GM12878 (cell line): ENCODE measurements at regions not wholly inside any gene's neighbourhood (a gene's known extent, or its start where the extent isn't known, plus 50 kb on each side); places are given as distances from the start of the nearest gene placed in this dataset.

Experiments
- ATAC-seq: fragments of 200-7000 bp; cut with Tn5 transposase; 3 replicates; pipeline ENCODE4 v1.9.1; 2020; ENCODE audit warnings: mild to moderate bottlenecking, moderate library complexity
- BruUV-seq: library from RNA; stranded (reverse); fragments of 400-500 nt; replicated peaks from 2 replicates; lab custom pipeline; 2021; lab: Mats Ljungman, UMichigan
- CTCF ChIA-PET: fragments of 300-600 bp; sonication (Branson Sonifier 250); formaldehyde crosslinking; extraction: SDS; loops from one replicate; lab custom pipeline; 2021; ENCODE audit warnings: inconsistent platforms; lab: Yijun Ruan, JAX
- POLR2A ChIA-PET: fragments of 350-600 bp; formaldehyde crosslinking; extraction: SDS; loops from one replicate; lab custom pipeline; 2021; ENCODE audit warnings: inconsistent platforms; lab: Charles Lee
- RAD21 ChIA-PET: fragments of 300-600 bp; sonication (Branson Sonifier 250); formaldehyde crosslinking; loops from one replicate; lab custom pipeline; 2023; ENCODE audit warnings: antibody characterized with exemption; ENCODE audit not compliant: unreplicated experiment; lab: Charles Lee
- SMC1A ChIA-PET: fragments of 300-600 bp; sonication (Branson Sonifier 250); formaldehyde crosslinking; loops from one replicate; lab custom pipeline; 2023; ENCODE audit not compliant: unreplicated experiment, uncharacterized antibody; lab: Charles Lee
- DNase-seq: peaks from one replicate; pipeline ENCODE4 v3.0.0-alpha.2; 2011; ENCODE audit warnings: low read depth, low spot score
- FAIRE-seq: peaks from 3 replicates; lab custom pipeline; 2011; peaks lifted over from hg19 to GRCh38; lab: Jason Lieb, UNC
- H2AFZ ChIP-seq: 2 replicates; pipeline ENCODE4 v1.6.0; 2011; ENCODE audit warnings: low read depth, low read length, control low read depth; ENCODE audit not compliant: control insufficient read depth
- H3K27ac ChIP-seq: 2 replicates; pipeline ENCODE4 v1.5.1; 2011; ENCODE audit warnings: control low read depth; ENCODE audit not compliant: control insufficient read depth, insufficient read depth
- H3K27me3 ChIP-seq, 2 experiments: replicated peaks in 1 of 2; 2 replicates each; pipeline versions ENCODE4 v1.6.0 to v1.6.1; 2011; ENCODE audit warnings: low read length in 1 of 2; ENCODE audit not compliant: control insufficient read depth in 2 of 2, insufficient read depth in 2 of 2
- H3K36me3 ChIP-seq, 2 experiments: 2 replicates each; pipeline ENCODE4 v1.5.1; 2011; ENCODE audit warnings: low read length in 1 of 2; ENCODE audit not compliant: control insufficient read depth in 2 of 2, insufficient read depth in 2 of 2
- H3K4me1 ChIP-seq: 2 replicates; pipeline ENCODE4 v1.6.1; 2011; ENCODE audit warnings: mild to moderate bottlenecking, low read length, moderate library complexity, mixed read lengths; ENCODE audit not compliant: control insufficient read depth, insufficient read depth
- H3K4me2 ChIP-seq: 2 replicates; pipeline ENCODE4 v1.6.0; 2011; ENCODE audit warnings: control low read depth; ENCODE audit not compliant: control insufficient read depth, insufficient read depth
- H3K4me3 ChIP-seq: fragments of 200-600 bp; sonication (generic); 2 replicates; pipeline ENCODE4 v1.5.1; 2016
- H3K79me2 ChIP-seq: 2 replicates; pipeline ENCODE4 v1.6.0; 2011; ENCODE audit warnings: low read length; ENCODE audit not compliant: control insufficient read depth, insufficient read depth
- H3K9ac ChIP-seq: 2 replicates; pipeline ENCODE4 v1.8.0; 2011; ENCODE audit warnings: low read length, control low read depth, mixed read lengths; ENCODE audit not compliant: control insufficient read depth, insufficient read depth
- H3K9me3 ChIP-seq: replicated peaks from 3 replicates; pipeline ENCODE4 v1.5.1; 2011; ENCODE audit warnings: mild to moderate bottlenecking, low read length; ENCODE audit not compliant: control insufficient read depth, insufficient read depth
- H4K20me1 ChIP-seq: 2 replicates; pipeline ENCODE4 v1.6.0; 2011; ENCODE audit not compliant: control insufficient read depth, insufficient read depth
- ATF7 ChIP-seq: fragments of 450-650 bp; IDR thresholded peaks from 2 replicates; pipeline ENCODE4 v1.6.1; 2016; ENCODE audit warnings: low read depth, mild to moderate bottlenecking
- EGR1 ChIP-seq, 2 experiments: IDR thresholded peaks; 1 replicate in 1 of 2; 2 replicates in 1 of 2; pipeline ENCODE4 v1.6.1; 2011 to 2012; ENCODE audit warnings: low read depth in 2 of 2, low read length in 2 of 2, borderline replicate concordance in 1 of 2, mild to moderate bottlenecking in 1 of 2, moderate library complexity in 1 of 2
- SREBF1 ChIP-seq: IDR thresholded peaks from 2 replicates; pipeline ENCODE4 v1.6.1; 2012; ENCODE audit warnings: mild to moderate bottlenecking, low read length
- WGBS: methylation state at CpG from one replicate; pipeline ENCODE4 v1.1.6; 2016; ENCODE audit warnings: low lambda C conversion rate; ENCODE audit not compliant: insufficient replicate concordance, insufficient coverage; ENCODE audit errors: missing lambda C conversion rate; 5-methylcytosine and 5-hydroxymethylcytosine counted together
- in situ Hi-C: fragments of 300-500 bp; cut with MboI; formaldehyde crosslinking; loops from 9 replicates; pipeline ENCODE4 v1.14.3; 2018; ENCODE audit warnings: mixed read lengths
- intact Hi-C: fragments of 100-400 bp; cut with micrococcal nuclease; formaldehyde crosslinking; loops from one replicate; pipeline ENCODE4 v1.14.2; 2022; ENCODE audit not compliant: unreplicated experiment
- TF ChIP-seq, protein P1 (sequence below): IDR thresholded peaks from 2 replicates; pipeline ENCODE4 v1.6.1; 2011; ENCODE audit warnings: borderline replicate concordance, low read depth, mild to moderate bottlenecking, moderate library complexity, mixed read lengths, low read length; ENCODE audit not compliant: insufficient read depth; ENCODE audit errors: extremely low read length
- TF ChIP-seq, protein P2 (sequence below): fragments of 450-650 bp; IDR thresholded peaks from 2 replicates; pipeline ENCODE4 v1.6.1; 2016; ENCODE audit warnings: mild to moderate bottlenecking, moderate library complexity, borderline replicate concordance

DNA sequence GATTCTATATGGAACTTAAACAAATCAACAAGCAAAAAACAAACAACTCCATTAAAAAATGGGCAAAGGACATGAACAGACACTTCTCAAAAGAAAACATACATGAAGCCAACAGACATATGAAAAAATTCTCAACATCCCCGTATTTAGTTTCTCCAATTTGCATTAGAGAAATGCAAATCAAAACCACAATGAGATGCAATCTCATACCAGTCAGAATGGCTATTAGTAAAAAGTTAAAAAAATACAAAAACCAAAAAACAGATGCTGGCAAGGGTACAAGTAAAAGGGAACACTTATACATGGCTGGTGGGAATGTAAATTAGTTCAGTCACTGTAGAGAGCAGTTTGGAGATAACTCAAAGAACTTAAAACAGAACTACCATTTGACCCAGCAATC is 342.1 kb upstream of the NUDT12 start:
- POLR2A ChIA-PET, result interaction anchor here (1.3 kb wide), 1 partner anchor 14 kb away, joined by 3 read pairs; no protein-coding TSS in a partner anchor
- DNase-seq (no peak), FAIRE-seq (no peak), ATAC-seq (no peak; the same call in 2 of the 3 replicates)
- CTCF ChIA-PET, result no interaction called here
- H4K20me1 ChIP-seq, result no peaks in the 10 kb centered on the region
- BruUV-seq, result no TSS peak
- in situ Hi-C loops, result no loop called here
- SMC1A ChIA-PET, result interaction anchor here (1.2 kb wide), 1 partner anchor 15 kb away, joined by 4 read pairs; no protein-coding TSS in a partner anchor
- no peak overlapping the region for H3K9ac ChIP-seq
- no peak overlapping the region for H3K4me2 ChIP-seq
- H3K27me3 ChIP-seq, result no peaks in the 10 kb centered on the region
- H3K27ac ChIP-seq, result no peak overlapping the region
- WGBS, result 0% methylated on average over 1 of the region's 1 CpG
- H3K36me3 ChIP-seq, result no peaks in the 10 kb centered on the region
- RAD21 ChIA-PET, result no interaction called here
- H3K4me3 ChIP-seq, result no peak overlapping the region
- no peaks in the 10 kb centered on the region for H3K4me1 ChIP-seq
- H3K79me2 ChIP-seq, result no peaks in the 10 kb centered on the region
- TF ChIP-seq EGR1 (IDR thresholded peaks at IDR 0.05; ENCODE audit: borderline replicate concordance in 1 of 2, low read depth in 2 of 2, low read length in 2 of 2) (no peak), ATF7 (no peak), SREBF1 (no peak)
- TF ChIP-seq, protein P1, sequence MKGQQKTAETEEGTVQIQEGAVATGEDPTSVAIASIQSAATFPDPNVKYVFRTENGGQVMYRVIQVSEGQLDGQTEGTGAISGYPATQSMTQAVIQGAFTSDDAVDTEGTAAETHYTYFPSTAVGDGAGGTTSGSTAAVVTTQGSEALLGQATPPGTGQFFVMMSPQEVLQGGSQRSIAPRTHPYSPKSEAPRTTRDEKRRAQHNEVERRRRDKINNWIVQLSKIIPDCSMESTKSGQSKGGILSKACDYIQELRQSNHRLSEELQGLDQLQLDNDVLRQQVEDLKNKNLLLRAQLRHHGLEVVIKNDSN, result no peak
- TF ChIP-seq, protein P2, sequence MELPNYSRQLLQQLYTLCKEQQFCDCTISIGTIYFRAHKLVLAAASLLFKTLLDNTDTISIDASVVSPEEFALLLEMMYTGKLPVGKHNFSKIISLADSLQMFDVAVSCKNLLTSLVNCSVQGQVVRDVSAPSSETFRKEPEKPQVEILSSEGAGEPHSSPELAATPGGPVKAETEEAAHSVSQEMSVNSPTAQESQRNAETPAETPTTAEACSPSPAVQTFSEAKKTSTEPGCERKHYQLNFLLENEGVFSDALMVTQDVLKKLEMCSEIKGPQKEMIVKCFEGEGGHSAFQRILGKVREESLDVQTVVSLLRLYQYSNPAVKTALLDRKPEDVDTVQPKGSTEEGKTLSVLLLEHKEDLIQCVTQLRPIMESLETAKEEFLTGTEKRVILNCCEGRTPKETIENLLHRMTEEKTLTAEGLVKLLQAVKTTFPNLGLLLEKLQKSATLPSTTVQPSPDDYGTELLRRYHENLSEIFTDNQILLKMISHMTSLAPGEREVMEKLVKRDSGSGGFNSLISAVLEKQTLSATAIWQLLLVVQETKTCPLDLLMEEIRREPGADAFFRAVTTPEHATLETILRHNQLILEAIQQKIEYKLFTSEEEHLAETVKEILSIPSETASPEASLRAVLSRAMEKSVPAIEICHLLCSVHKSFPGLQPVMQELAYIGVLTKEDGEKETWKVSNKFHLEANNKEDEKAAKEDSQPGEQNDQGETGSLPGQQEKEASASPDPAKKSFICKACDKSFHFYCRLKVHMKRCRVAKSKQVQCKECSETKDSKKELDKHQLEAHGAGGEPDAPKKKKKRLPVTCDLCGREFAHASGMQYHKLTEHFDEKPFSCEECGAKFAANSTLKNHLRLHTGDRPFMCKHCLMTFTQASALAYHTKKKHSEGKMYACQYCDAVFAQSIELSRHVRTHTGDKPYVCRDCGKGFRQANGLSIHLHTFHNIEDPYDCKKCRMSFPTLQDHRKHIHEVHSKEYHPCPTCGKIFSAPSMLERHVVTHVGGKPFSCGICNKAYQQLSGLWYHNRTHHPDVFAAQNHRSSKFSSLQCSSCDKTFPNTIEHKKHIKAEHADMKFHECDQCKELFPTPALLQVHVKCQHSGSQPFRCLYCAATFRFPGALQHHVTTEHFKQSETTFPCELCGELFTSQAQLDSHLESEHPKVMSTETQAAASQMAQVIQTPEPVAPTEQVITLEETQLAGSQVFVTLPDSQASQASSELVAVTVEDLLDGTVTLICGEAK, result no peak
- H3K9me3 ChIP-seq, result no peaks in the 10 kb centered on the region
- intact Hi-C loops, result no loop called here
- no peak overlapping the region for H2AFZ ChIP-seq
